HG03439 (cell line): ENCODE measurements at regions not wholly inside any gene's neighbourhood (a gene's known extent, or its start where the extent isn't known, plus 50 kb on each side); places are given as distances from the start of the nearest gene placed in this dataset.

Source experiments
- ATAC-seq: cut with Tn5 transposase; IDR thresholded peaks from one replicate; pipeline ENCODE4 v1.9.1; 2021; ENCODE audit warnings: mild to moderate bottlenecking, moderate library complexity; ENCODE audit not compliant: unreplicated experiment

GRCh38 chr1:232556351-232556750 is 73.6 kb downstream of the SIPA1L2 start:
- no peak for ATAC-seq

GRCh38 chr1:232555494-232556210 is 74.3 kb downstream of the SIPA1L2 start:
- ATAC-seq, result no peak

GRCh38 chr1:232554409-232554808 is 75.5 kb downstream of the SIPA1L2 start:
- no peak for ATAC-seq

- ATAC-seq, result no peak
Measured at GRCh38 chr1:232553809-232554208, 76.1 kb downstream of the SIPA1L2 start.

- ATAC-seq, result no peak
Measured at GRCh38 chr1:232553050-232553754, 76.7 kb downstream of the SIPA1L2 start.

GRCh38 chr1:232551386-232551785 is 78.5 kb downstream of the SIPA1L2 start:
- no peak for ATAC-seq

- ATAC-seq, result no peak
Measured at GRCh38 chr1:232550007-232550406, 79.9 kb downstream of the SIPA1L2 start.

GRCh38 chr1:232548691-232549090 is 81.2 kb downstream of the SIPA1L2 start:
- ATAC-seq, result no peak

- no peak for ATAC-seq
Measured at GRCh38 chr1:232547938-232548484, 81.9 kb downstream of the SIPA1L2 start.

GRCh38 chr1:232542633-232543593 is 87.0 kb downstream of the SIPA1L2 start:
- ATAC-seq, result no peak

GRCh38 chr1:232538943-232539302 is 91.0 kb downstream of the SIPA1L2 start:
- no peak for ATAC-seq

- ATAC-seq, result no peak
Measured at GRCh38 chr1:232538224-232538942, 91.5 kb downstream of the SIPA1L2 start.

GRCh38 chr1:232534552-232535517 is 95.1 kb downstream of the SIPA1L2 start:
- ATAC-seq, result no peak

GRCh38 chr1:232533328-232533727 is 96.6 kb downstream of the SIPA1L2 start:
- no peak for ATAC-seq

GRCh38 chr1:232532901-232533300 is 97.0 kb downstream of the SIPA1L2 start:
- ATAC-seq, result no peak

- ATAC-seq, result no peak
Measured at GRCh38 chr1:232531291-232531690, 98.6 kb downstream of the SIPA1L2 start.

GRCh38 chr1:232529747-232530146 is 100.2 kb downstream of the SIPA1L2 start:
- ATAC-seq, result no peak

- ATAC-seq, result no peak
Measured at GRCh38 chr1:232528472-232529089, 101.4 kb downstream of the SIPA1L2 start.

GRCh38 chr1:232524056-232524455 is 105.9 kb downstream of the SIPA1L2 start:
- ATAC-seq, result no peak
